GM19240 (cell line): ENCODE measurements at regions not wholly inside any gene's neighbourhood (a gene's known extent, or its start where the extent isn't known, plus 50 kb on each side); places are given as distances from the start of the nearest gene placed in this dataset.
"Not testable (repeated sequence)": the region's sequence is repeated elsewhere in the genome, so short reads cannot be mapped to it uniquely, and the experiment has no call there.

ENCODE experiments used
- DNase-seq: peaks from one replicate; pipeline ENCODE4 v3.0.0; 2011; ENCODE audit warnings: low spot score; ENCODE audit not compliant: insufficient read length

DNA sequence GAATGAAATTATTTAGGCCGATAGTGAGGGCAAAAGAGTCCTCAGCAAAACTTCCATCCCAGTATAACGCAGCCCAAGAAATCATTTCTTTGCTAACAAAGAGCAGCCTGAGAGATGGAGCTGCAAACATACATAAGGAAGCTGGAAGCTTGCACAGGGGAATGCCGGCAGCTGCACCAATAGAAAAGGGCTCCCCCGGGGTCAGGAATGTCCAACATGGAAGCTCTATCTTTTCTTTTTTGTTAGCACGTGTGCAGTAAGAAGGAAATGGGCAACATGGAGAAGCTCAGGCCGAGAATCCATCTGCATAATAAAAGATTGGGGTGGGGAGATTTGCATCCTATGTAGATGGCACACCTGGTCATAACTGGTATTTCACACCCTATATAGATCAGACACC, 1363.5 kb upstream of the PCDH20 start:
- DNase-seq, result no peak

DNA sequence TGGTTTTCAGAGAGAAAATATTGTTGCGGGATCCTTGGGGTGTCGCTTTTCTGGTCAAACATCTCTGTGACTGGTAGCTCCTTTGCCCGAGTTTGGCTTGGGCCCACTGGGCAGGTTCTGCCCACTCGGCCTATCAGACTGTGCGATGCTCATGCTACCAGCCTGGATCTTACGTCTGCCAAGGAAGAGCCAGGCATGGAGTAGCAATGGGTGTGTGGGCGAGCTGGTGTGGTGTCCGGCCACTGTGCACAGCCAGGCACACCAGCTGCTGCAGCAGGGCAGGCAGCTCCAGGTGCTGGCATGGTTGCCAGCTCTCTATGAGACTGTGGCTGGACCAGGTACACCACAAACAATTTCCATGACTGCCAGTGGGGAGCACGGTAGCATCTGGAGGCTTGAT, 1351.8 kb upstream of the PCDH20 start:
- DNase-seq, result no peak

GRCh38 chr13:62760724-62761123, 1345.1 kb upstream of the PCDH20 start:
- DNase-seq, result no peak

GRCh38 chr13:62747629-62748028, 1332.0 kb upstream of the PCDH20 start:
- no peak for DNase-seq

DNA sequence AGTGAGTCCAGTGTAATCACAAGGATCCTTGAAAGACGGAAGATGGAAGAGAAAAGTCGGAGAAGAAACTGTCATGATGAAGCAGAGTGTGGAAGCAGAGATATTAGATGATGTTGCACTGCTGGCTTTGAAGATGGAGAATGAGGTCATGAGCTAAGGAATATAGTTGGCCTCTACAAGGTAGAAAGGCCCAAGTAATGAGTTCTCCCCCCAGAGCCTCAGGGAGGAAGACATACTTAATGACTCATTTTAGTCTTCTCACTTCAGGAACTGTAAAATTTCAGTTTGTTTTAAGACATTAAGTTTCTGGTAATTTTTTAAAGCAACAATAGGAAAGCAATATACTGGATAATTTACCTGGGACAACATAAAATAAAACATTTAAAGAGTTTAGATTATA, 1331.5 kb upstream of the PCDH20 start:
- no peak for DNase-seq

DNA sequence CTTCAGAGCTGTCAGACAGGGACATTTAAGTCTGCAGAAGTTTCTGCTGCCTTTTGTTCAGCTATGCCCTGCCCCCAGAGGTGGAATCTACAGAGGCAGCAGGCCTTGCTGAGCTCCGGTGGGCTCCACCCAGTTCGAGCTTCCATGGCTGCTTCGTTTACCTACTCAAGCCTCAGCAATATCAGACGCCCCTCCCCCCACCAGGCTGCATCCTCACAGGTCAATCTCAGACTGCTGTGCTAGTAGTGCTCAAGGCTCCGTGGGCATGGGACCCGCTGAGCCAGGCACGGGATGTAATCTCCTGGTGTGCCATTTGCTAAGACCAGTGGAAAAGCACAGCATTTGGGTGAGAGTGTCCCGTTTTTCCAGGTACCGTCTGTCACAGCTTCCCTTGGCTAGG, 1314.1 kb upstream of the PCDH20 start:
- DNase-seq, result not testable (repeated sequence)

DNA sequence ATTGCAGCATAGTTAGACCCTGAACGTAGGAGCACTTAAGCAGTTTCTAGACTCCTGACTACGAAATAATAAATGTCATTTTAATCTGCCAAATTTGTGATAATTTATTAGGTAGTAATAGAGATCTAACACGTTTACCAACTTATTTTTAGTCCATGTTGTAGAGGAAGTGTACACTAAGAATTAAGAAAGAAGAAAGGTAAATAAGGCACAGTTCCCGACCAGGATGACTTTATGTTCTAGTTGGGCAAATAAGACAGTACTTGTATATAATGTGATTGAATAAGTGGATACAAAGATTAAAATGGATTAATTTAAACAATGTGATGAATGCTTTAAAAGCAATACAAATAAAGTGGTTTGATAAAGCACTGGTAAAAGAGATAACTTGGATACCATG, 1306.2 kb upstream of the PCDH20 start:
- no peak for DNase-seq

GRCh38 chr13:62711948-62712347, 1296.3 kb upstream of the PCDH20 start:
- DNase-seq, result not testable (repeated sequence)

- no peak for DNase-seq
These were observed 1295.1 kb upstream of the PCDH20 start for GRCh38 chr13:62710787-62711186.

DNA sequence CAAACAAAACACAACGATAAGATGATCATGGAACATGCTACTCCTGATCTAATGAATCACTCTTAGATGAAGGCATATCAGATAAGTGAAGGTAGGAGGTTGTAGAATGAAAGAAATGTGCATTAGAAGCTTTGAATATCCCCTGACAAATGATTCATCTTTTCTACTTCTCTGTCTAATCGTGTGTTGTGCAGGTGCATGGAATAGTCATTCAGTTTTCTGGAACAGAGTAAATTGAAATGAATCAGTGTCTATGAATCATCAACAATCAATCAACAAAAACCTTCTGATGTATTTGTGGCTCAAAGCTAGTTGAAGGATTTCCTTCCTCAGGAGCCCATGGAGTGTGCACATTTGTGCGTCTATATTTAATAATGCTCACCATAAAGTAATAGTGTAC, 1290.4 kb upstream of the PCDH20 start:
- DNase-seq, result no peak

GRCh38 chr13:62704875-62705274, 1289.2 kb upstream of the PCDH20 start:
- no peak for DNase-seq

DNA sequence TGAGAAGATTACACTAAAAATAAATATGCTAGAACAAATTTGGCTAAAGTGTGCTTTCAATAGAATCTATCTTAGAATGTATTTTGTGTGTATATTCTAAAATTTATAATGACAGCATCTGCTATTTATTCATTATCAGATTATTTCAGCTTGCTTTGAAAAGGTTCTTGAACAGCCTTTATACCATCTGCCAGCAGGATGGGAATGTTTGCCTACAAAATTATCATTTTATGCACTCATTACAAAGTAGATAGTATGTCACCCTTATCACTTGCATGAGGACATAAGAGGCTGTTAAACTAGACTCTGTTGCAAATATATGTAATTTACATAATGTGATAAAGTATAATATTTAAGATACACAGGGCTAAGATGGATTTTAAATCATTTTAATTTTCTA, 1286.9 kb upstream of the PCDH20 start:
- no peak for DNase-seq

DNA sequence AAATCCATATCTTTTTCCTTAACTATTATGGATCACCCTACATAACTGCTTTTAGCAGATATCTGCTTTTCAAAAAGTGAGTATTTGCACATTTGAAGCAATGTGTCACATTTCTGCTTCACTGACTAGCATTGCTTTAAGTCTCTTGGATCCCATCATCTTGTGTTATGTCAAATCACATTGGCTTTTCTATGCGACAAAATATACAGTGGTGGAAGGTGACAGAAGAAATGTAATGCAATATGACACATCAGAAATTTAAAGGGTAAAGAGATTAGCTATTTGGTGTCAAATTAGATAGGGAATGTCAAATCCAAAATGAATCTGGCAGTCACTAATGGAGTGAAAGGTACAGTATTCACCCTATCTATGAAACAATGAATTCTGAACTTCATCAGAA, 1282.1 kb upstream of the PCDH20 start:
- no peak for DNase-seq

DNA sequence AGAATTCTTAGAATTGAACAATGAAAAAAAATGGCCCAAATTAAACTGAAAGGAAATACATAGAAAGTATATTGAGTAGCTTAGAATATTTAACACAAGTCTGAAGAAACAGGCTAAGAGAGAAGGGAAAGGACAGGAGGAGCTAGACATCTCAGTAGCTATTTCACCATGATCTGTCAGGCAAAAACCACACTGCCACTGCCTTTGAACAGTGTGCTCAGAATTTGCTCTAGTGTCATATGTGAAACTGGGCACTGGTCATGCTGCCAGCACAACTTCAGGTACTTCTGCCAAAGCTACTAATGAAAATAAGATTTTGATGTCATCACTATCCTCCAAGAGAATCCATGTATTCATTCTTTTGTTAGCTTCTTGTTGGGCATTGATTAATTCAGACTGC, 1280.8 kb upstream of the PCDH20 start:
- no peak for DNase-seq

DNA sequence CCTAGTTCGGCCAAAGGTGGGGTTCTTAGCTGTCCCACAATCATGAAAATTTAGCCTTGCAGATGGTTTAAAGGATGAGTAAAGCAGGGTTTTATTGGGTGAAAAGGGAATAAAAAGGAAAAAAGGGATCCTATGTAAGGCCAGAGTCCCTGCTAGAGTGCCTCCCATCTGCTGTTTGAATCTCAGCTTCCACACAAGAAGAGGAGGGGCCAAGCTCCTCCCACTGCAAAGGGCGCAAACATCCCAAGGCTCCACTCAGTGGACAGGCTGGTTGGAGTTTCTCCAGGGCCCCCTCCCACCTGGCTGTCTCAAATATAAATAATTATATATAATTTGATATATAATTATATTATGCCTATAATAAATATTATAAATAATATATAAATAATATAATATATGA, 1272.1 kb upstream of the PCDH20 start:
- DNase-seq, result no peak

- no peak for DNase-seq
These were observed 1268.7 kb upstream of the PCDH20 start for GRCh38 chr13:62684359-62684758.

DNA sequence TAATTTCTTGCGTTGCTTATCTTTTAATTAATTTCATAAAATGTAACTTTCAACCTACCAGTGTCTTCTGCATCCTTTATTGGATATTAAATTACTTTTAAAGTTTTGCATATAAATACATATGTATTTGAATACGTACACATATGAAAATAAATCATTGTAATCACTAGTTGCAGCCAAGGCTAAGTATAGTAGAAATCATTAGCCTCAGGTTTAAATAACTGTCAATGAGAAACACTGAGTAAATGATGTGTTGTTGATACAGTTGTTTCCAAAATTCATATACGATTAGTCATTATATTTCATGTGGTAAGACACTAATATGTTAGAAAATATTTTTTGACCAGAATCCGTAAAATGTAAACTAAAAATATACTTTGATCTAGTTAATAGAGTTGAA, 1267.1 kb upstream of the PCDH20 start:
- no peak for DNase-seq

GRCh38 chr13:62678039-62678438, 1262.4 kb upstream of the PCDH20 start:
- DNase-seq, result no peak

GRCh38 chr13:62663767-62664166, 1248.1 kb upstream of the PCDH20 start:
- no peak for DNase-seq

DNA sequence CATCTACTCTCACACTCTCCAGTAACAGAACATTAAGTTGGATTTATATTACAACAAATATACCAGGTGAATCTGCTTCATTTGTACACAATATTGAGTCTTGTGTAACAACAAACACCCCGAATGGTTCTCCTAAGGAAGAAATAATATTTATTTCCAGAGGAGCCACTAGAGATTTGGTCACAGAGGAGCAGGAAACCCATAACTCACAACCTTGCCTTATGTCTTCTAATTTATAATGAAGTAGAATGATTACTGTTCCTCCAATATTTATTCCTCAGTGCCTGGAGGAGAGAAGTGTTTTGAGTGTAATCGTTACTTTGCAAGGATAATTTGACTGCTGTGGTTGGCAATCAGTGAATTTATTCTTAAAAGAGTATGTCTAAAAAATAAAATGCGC, 1243.7 kb upstream of the PCDH20 start:
- DNase-seq, result no peak

DNA sequence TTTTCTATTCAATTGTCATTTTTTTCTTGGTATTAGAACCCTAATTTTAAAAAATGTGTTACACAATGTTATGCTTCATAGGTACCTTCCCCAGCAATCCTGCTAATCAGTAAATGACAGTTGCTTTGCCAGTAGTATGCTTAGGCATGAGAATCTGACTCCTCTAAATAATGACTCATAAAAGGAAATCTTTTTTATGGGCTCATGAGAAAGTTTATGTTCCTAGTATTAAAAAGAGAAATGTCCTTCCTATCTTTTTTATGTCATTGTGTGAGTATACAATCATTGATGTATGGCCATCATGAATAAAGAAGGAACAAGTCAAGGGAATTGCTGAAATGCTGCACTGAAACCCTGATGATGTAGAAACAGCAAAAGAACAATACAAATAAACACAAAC, 1237.7 kb upstream of the PCDH20 start:
- no peak for DNase-seq

GRCh38 chr13:62643799-62644524, 1228.3 kb upstream of the PCDH20 start:
- no peak for DNase-seq

DNA sequence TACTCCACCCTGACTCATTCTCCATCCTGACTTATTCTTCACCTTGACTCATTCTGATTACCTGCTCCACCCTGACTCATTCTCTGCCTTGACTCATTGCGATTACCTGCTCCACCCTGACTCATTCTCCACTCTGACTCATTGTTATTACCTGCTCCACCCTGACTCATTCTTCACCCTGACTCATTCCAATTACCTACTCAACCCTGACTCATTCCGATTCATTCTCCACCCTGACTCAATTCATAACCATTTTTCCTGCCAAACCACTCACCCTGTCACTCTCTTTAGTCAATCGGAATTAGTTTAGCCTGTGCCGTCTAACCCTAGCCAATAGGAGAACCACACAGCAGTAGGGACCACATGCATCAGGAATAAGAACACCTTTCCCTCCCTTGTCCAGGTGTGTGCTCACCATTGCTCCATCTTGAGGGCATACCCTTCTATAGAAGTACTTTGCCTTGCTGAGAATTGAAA, 1227.4 kb upstream of the PCDH20 start:
- no peak for DNase-seq

- DNase-seq, result no peak
These were observed 1219.5 kb upstream of the PCDH20 start for GRCh38 chr13:62635161-62635560.
